Neural crest cell (in vitro differentiated cells): ENCODE measurements at regions not wholly inside any gene's neighbourhood (a gene's known extent, or its start where the extent isn't known, plus 50 kb on each side); places are given as distances from the start of the nearest gene placed in this dataset.
A peak's percentile ranks its signal among the peaks of the same experiment; 100 is the strongest.

Source experiments
- DNase-seq: peaks from one replicate; pipeline ENCODE4 v3.0.0; 2021; ENCODE audit warnings: low read depth, mixed read lengths, low spot score
- H3K27ac Mint-ChIP-seq: one replicate; pipeline ENCODE4 v1.8.0; 2021; ENCODE audit warnings: mild to moderate bottlenecking, mixed read lengths; ENCODE audit not compliant: unreplicated experiment
- H3K27me3 Mint-ChIP-seq: 2 replicates; pipeline ENCODE4 v1.8.0; 2021; ENCODE audit warnings: low read depth, mild to moderate bottlenecking, mixed read lengths
- H3K36me3 Mint-ChIP-seq: 2 replicates; pipeline ENCODE4 v1.8.0; 2021; ENCODE audit warnings: low read depth, mild to moderate bottlenecking, mixed read lengths
- H3K4me1 Mint-ChIP-seq: 2 replicates; pipeline ENCODE4 v1.8.0; 2021; ENCODE audit warnings: mixed read lengths
- H3K4me3 Mint-ChIP-seq: one replicate; pipeline ENCODE4 v1.8.0; 2021; ENCODE audit warnings: mild to moderate bottlenecking, mixed read lengths
- H3K9me3 Mint-ChIP-seq: 2 replicates; pipeline ENCODE4 v1.8.0; 2021; ENCODE audit warnings: mixed read lengths
- TF ChIP-seq, protein P1 (sequence below): fragments of 200-600 bp; sonication (generic); conservative IDR thresholded peaks from 2 replicates; pipeline ENCODE4 v1.5.0; 2021; ENCODE audit warnings: antibody characterized with exemption, mild to moderate bottlenecking

GRCh38 chr17:72536788-72537187 lies 416.0 kb downstream of the SOX9 start:
- Mint-ChIP-seq H3K27me3 (no peaks in the 10 kb centered on the region), H3K4me3 (no peak overlapping the region), H3K36me3 (peaks cover 6% of the 10 kb centered on the region), H3K4me1 (peaks cover 38% of the 10 kb centered on the region), H3K9me3 (peaks cover 6% of the 10 kb centered on the region), H3K27ac (peak overlapping the region; percentile 76)
- DNase-seq: no peak
- TF ChIP-seq, protein P1, sequence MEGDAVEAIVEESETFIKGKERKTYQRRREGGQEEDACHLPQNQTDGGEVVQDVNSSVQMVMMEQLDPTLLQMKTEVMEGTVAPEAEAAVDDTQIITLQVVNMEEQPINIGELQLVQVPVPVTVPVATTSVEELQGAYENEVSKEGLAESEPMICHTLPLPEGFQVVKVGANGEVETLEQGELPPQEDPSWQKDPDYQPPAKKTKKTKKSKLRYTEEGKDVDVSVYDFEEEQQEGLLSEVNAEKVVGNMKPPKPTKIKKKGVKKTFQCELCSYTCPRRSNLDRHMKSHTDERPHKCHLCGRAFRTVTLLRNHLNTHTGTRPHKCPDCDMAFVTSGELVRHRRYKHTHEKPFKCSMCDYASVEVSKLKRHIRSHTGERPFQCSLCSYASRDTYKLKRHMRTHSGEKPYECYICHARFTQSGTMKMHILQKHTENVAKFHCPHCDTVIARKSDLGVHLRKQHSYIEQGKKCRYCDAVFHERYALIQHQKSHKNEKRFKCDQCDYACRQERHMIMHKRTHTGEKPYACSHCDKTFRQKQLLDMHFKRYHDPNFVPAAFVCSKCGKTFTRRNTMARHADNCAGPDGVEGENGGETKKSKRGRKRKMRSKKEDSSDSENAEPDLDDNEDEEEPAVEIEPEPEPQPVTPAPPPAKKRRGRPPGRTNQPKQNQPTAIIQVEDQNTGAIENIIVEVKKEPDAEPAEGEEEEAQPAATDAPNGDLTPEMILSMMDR: no peak

DNA sequence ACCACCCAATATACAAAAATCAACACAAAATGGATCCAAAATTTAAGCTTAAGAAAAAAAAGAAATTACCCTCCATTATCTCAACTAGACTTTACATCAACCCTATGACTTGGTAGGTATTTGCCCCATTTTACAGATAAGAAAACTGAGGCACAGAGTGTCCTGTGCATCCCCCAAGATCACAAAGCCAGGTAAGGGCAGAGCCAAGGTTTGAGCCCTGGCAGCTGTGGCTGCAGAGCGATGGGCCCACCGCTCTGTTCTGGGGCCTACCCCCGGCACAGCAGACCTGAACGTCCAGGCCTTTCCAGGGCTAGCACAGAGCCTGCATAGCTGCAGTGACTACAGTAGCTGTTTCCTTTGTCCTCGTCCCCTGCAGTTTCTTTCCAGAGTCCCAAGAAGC lies 417.6 kb downstream of the SOX9 start:
- DNase-seq: no peak
- no peak overlapping the region for H3K27ac Mint-ChIP-seq
- peaks cover 38% of the 10 kb centered on the region for H3K4me1 Mint-ChIP-seq
- H3K4me3 Mint-ChIP-seq: no peak overlapping the region
- TF ChIP-seq, protein P1: no peak
- H3K9me3 Mint-ChIP-seq: peaks cover 6% of the 10 kb centered on the region
- H3K27me3 Mint-ChIP-seq: no peaks in the 10 kb centered on the region
- H3K36me3 Mint-ChIP-seq: peaks cover 8% of the 10 kb centered on the region

DNA sequence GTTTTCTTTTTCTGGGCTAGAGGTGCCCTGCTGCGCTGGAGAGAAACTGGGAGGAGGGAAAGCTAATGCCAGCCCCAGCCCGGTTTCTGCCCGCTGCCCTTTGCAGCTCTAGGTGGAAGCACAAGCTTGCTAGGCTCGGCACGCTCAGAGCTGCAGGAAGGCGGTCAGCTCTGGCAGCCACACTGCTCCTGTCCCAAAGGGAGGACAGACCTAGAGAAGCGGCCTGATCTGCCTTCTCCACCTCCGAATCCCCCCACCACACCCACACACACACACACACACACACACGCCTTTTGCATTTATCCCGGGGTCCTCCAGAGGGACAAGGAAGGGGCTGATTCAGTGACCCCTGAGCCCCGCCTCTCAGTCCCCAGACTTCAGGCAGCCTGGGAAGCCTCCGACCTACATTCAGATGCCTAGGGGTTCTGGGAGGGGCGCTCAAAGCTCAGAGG lies 418.1 kb downstream of the SOX9 start:
- TF ChIP-seq, protein P1: no peak
- peaks cover 38% of the 10 kb centered on the region for H3K4me1 Mint-ChIP-seq
- H3K36me3 Mint-ChIP-seq: peaks cover 8% of the 10 kb centered on the region
- H3K4me3 Mint-ChIP-seq: no peak overlapping the region
- DNase-seq: peak; percentile 16
- peaks cover 5% of the 10 kb centered on the region for H3K9me3 Mint-ChIP-seq
- H3K27ac Mint-ChIP-seq: no peak overlapping the region
- H3K27me3 Mint-ChIP-seq: no peaks in the 10 kb centered on the region

DNA sequence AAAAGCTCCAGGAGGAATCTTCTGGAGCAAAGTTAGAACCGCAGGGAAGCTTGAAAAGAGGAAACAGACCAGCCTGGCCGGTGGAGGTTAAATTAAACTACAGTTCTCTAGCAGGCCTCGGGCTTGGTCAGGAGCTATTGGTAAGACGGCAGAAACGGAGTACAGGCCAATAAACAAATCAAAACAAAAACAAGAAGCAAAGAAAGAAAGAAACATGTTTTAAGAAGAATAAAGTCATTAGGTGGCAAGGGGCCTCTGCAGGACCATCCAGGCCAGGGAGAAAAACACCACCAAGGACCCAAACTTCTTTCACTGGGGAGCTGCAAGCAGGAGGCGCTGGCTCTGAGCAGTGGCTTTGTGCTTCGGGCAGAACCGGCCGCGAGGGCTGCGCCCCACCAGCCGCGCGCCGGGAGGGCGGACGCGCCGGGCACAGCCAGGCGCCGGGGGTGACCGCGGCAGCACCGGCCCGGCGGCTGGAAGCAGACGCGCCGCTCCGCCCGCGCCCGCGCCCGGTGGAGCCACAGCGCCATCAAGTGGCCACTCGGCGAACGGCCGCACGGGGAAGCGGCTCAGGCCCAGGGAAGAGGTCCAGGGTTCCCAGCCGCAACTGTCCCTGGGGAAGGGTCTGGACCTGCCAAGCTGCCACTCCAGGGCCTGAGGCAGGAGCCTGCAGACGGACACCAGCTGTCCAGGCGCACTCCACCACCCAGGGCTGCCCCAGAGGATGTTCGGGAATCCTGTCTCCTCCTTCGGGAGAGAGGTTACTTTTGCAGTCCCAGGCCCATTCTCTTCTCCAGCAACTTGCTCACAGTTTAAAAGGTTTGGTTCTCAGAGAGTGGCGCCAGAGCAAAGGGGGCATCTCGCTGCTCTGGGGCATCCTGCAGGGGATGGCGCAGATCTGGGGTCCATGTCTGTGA lies 419.4 kb downstream of the SOX9 start:
- TF ChIP-seq, protein P1: peak; percentile 89
- DNase-seq: peak; percentile 95
- Mint-ChIP-seq H3K9me3 (no peaks in the 10 kb centered on the region), H3K4me3 (no peak overlapping the region), H3K36me3 (peaks cover 5% of the 10 kb centered on the region), H3K27me3 (no peaks in the 10 kb centered on the region), H3K27ac (no peak overlapping the region), H3K4me1 (peaks cover 38% of the 10 kb centered on the region)

GRCh38 chr17:72542317-72542716 lies 421.5 kb downstream of the SOX9 start:
- Mint-ChIP-seq H3K4me3 (no peak overlapping the region), H3K4me1 (peaks cover 28% of the 10 kb centered on the region), H3K27me3 (no peaks in the 10 kb centered on the region), H3K9me3 (no peaks in the 10 kb centered on the region), H3K27ac (peak overlapping the region; percentile 78), H3K36me3 (peaks cover 5% of the 10 kb centered on the region)
- TF ChIP-seq, protein P1: no peak
- DNase-seq: no peak
